ENCODE measurements at regions not wholly inside any gene's neighbourhood (a gene's known extent, or its start where the extent isn't known, plus 50 kb on each side); places are given as distances from the start of the nearest gene placed in this dataset.

DNA sequence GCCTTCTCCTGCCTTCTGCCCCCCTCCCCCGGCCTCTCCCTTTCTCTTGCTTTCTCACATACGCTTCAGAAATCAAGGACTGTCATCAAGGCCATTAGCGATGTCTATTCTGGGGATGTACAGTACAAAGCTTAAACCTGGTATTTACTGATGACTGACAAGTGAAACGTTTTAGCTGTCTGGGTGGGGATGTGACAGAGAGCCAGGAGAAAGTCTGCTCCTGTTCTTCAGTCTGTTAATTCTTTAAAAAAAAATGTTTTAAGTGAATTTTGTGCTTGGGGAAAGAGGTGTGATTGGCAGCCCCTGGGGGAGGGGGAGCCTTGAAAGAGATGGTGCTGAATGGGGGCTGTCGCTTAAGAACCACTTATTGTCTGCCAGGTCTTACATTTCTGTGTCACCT lies 283.0 kb upstream of the PLXNA2 start:
- no peaks in the 10 kb centered on the region for H3K9me3 ChIP-seq
- BruUV-seq (replicated peaks): no TSS peak
- Mint-ChIP-seq H3K4me1 (ENCODE audit: low read depth, unreplicated experiment) (peaks cover 2% of the 10 kb centered on the region), H3K9me3 (ENCODE audit: unreplicated experiment) (no peaks in the 10 kb centered on the region), H3K27ac (ENCODE audit: unreplicated experiment) (no peak overlapping the region), H3K36me3 (ENCODE audit: insufficient read depth, unreplicated experiment) (no peaks in the 10 kb centered on the region), H3K4me3 (ENCODE audit: unreplicated experiment) (no peak overlapping the region), H3K27me3 (ENCODE audit: insufficient read depth, unreplicated experiment) (peaks cover 25% of the 10 kb centered on the region)
- peaks cover 2% of the 10 kb centered on the region; the same call in 1 of the 2 replicates for H3K27me3 ChIP-seq (replicated peaks; ENCODE audit: control insufficient read depth, insufficient read depth, low read length)
- no peaks in the 10 kb centered on the region for H3K36me3 ChIP-seq (ENCODE audit: control insufficient read depth, insufficient read depth, low read length)
- no peak for TF ChIP-seq CTCF (IDR thresholded peaks at IDR 0.05; ENCODE audit: insufficient read depth in 1 of 2, low read depth in 1 of 2, low read length in 1 of 2, severe bottlenecking in 1 of 2, unreplicated experiment in 1 of 2)
- no peak for DNase-seq
- ChIA-PET POLR2A (no interaction called here), CTCF (no interaction called here)
- intact Hi-C loops (cut with micrococcal nuclease; ENCODE audit: unreplicated experiment): loop anchor here (5.0 kb wide), 1 partner anchor 305 kb away; no protein-coding TSS in a partner anchor
- no peaks in the 10 kb centered on the region for H3K4me1 ChIP-seq
- H3K4me3 ChIP-seq (ENCODE audit: low read depth, low read length): no peak overlapping the region

- ChIA-PET CTCF (no interaction called here), POLR2A (no interaction called here)
- Histone ChIP-seq H3K27me3 (replicated peaks; ENCODE audit: control insufficient read depth, insufficient read depth, low read length) (peaks cover 2% of the 10 kb centered on the region; the same call in 1 of the 2 replicates), H3K36me3 (ENCODE audit: control insufficient read depth, insufficient read depth, low read length) (no peaks in the 10 kb centered on the region), H3K9me3 (no peaks in the 10 kb centered on the region), H3K4me1 (no peaks in the 10 kb centered on the region), H3K4me3 (ENCODE audit: low read depth, low read length) (no peak overlapping the region)
- Mint-ChIP-seq H3K36me3 (ENCODE audit: insufficient read depth, unreplicated experiment) (no peaks in the 10 kb centered on the region), H3K4me1 (ENCODE audit: low read depth, unreplicated experiment) (no peaks in the 10 kb centered on the region), H3K4me3 (ENCODE audit: unreplicated experiment) (no peak overlapping the region), H3K27ac (ENCODE audit: unreplicated experiment) (no peak overlapping the region), H3K27me3 (ENCODE audit: insufficient read depth, unreplicated experiment) (peaks cover 30% of the 10 kb centered on the region), H3K9me3 (ENCODE audit: unreplicated experiment) (no peaks in the 10 kb centered on the region)
- no TSS peak for BruUV-seq (replicated peaks)
- DNase-seq: no peak
- intact Hi-C loops (cut with micrococcal nuclease; ENCODE audit: unreplicated experiment): loop anchor here (5.0 kb wide), 1 partner anchor 304 kb away; no protein-coding TSS in a partner anchor
- no peak for TF ChIP-seq CTCF (IDR thresholded peaks at IDR 0.05; ENCODE audit: insufficient read depth in 1 of 2, low read depth in 1 of 2, low read length in 1 of 2, severe bottlenecking in 1 of 2, unreplicated experiment in 1 of 2)
These were observed 284.5 kb upstream of the PLXNA2 start for GRCh38 chr1:208528578-208529240.

GRCh38 chr1:208531003-208531750 lies 287.0 kb upstream of the PLXNA2 start:
- Mint-ChIP-seq H3K36me3 (ENCODE audit: insufficient read depth, unreplicated experiment) (no peaks in the 10 kb centered on the region), H3K9me3 (ENCODE audit: unreplicated experiment) (no peaks in the 10 kb centered on the region), H3K27me3 (ENCODE audit: insufficient read depth, unreplicated experiment) (peaks cover 26% of the 10 kb centered on the region), H3K27ac (ENCODE audit: unreplicated experiment) (no peak overlapping the region), H3K4me3 (ENCODE audit: unreplicated experiment) (no peak overlapping the region), H3K4me1 (ENCODE audit: low read depth, unreplicated experiment) (no peaks in the 10 kb centered on the region)
- DNase-seq: no peak
- no peaks in the 10 kb centered on the region for H3K36me3 ChIP-seq (ENCODE audit: control insufficient read depth, insufficient read depth, low read length)
- BruUV-seq (replicated peaks): no TSS peak
- ChIA-PET POLR2A (no interaction called here), CTCF (no interaction called here)
- no peaks in the 10 kb centered on the region for H3K9me3 ChIP-seq
- intact Hi-C loops (cut with micrococcal nuclease; ENCODE audit: unreplicated experiment): no loop called here
- no peaks in the 10 kb centered on the region for H3K4me1 ChIP-seq
- H3K4me3 ChIP-seq (ENCODE audit: low read depth, low read length): no peak overlapping the region
- no peak for TF ChIP-seq CTCF (IDR thresholded peaks at IDR 0.05; ENCODE audit: insufficient read depth in 1 of 2, low read depth in 1 of 2, low read length in 1 of 2, severe bottlenecking in 1 of 2, unreplicated experiment in 1 of 2)
- peaks cover 2% of the 10 kb centered on the region; the same call in 1 of the 2 replicates for H3K27me3 ChIP-seq (replicated peaks; ENCODE audit: control insufficient read depth, insufficient read depth, low read length)

Data from Caco-2 (cell line).